Natural killer cell treated with Interleukin-12 subunit alpha and Interleukin-12 subunit beta and Interleukin-15 and Interleukin-18, amount 100 ng/mL, for 72 hours (primary cell): ENCODE measurements at regions not wholly inside any gene's neighbourhood (a gene's known extent, or its start where the extent isn't known, plus 50 kb on each side); places are given as distances from the start of the nearest gene placed in this dataset.

Source experiments
- ATAC-seq, 2 donors: fragments of 150-1000 bp; cut with Tn5 transposase in 1 of 2; sonication (Bioruptor Pico), chemical (Tn5 transposase) in 1 of 2; 2 replicates each; pipeline ENCODE4 v1.10.0; 2021
- DNase-seq: peaks from one replicate; pipeline ENCODE4 v3.0.0; 2022; ENCODE audit warnings: low spot score
- H3K27ac Mint-ChIP-seq, 2 donors: 1 replicate in 1 of 2; 2 replicates in 1 of 2; pipeline ENCODE4 v1.8.0; 2022; ENCODE audit warnings: mixed read lengths in 2 of 2, mild to moderate bottlenecking in 1 of 2, moderate library complexity in 1 of 2
- H3K27me3 Mint-ChIP-seq, 2 donors: 1 replicate in 1 of 2; 2 replicates in 1 of 2; pipeline ENCODE4 v1.8.0; 2022; ENCODE audit warnings: mixed read lengths in 2 of 2
- H3K36me3 Mint-ChIP-seq: one replicate; pipeline ENCODE4 v1.8.0; 2022; ENCODE audit warnings: mixed read lengths
- H3K4me1 Mint-ChIP-seq, 2 donors: 1 replicate in 1 of 2; 2 replicates in 1 of 2; pipeline ENCODE4 v1.8.0; 2022; ENCODE audit warnings: low read depth in 2 of 2, mixed read lengths in 2 of 2, mild to moderate bottlenecking in 1 of 2
- H3K4me3 Mint-ChIP-seq: one replicate; pipeline ENCODE4 v1.8.0; 2022; ENCODE audit warnings: mixed read lengths
- H3K9me3 Mint-ChIP-seq: 2 replicates; pipeline ENCODE4 v1.8.0; 2022; ENCODE audit warnings: mixed read lengths

DNA sequence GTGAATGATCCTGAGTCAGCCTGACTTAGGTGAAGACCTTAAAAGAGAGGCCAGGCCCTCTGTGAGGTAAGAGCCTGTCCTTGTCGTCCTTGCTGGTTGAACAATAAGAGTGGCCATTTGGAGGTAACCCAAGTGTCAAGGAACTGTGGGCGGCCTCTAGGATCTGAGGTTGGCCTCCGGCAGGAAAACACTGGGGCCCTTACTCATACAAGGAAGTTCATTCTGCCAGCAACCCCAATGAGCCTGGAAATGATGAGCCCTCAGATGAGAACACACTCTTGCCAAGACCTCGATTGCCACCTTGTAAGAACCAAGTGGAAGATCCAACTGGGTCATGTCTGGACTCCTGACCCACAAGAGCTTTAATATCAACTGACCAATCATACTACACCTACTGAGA, 95.5 kb upstream of the LRATD1 start:
- no peak for DNase-seq
- peaks cover 19% of the 10 kb centered on the region for H3K9me3 Mint-ChIP-seq
- no peak for ATAC-seq
- H3K4me1 Mint-ChIP-seq, result no peaks in the 10 kb centered on the region
- H3K27ac Mint-ChIP-seq, result no peak overlapping the region
- no peaks in the 10 kb centered on the region for H3K27me3 Mint-ChIP-seq
- H3K4me3 Mint-ChIP-seq, result no peak overlapping the region
- peaks cover 4% of the 10 kb centered on the region for H3K36me3 Mint-ChIP-seq

DNA sequence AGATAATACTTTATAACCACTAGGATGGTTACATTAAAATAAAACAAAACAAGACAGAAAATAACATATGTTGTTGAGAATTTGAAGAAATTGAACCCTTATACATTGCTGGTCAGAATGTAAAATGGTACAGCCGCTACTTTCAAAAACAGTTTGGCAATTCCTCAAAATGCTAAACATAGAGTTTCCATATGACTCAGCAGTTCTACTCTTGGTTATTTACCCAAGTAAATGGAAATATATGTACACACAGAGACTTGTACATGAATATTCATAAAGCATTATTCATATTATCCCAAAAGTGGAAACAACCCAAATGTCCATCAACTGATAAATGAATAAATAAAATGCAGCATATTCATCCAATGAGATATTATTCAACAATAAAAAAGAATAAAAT, 92.5 kb upstream of the LRATD1 start:
- peaks cover 20% of the 10 kb centered on the region for H3K9me3 Mint-ChIP-seq
- no peak overlapping the region for H3K4me3 Mint-ChIP-seq
- no peaks in the 10 kb centered on the region for H3K27me3 Mint-ChIP-seq
- H3K4me1 Mint-ChIP-seq, result no peaks in the 10 kb centered on the region
- no peak overlapping the region for H3K27ac Mint-ChIP-seq
- no peak for DNase-seq
- peaks cover 4% of the 10 kb centered on the region for H3K36me3 Mint-ChIP-seq
- no peak for ATAC-seq

DNA sequence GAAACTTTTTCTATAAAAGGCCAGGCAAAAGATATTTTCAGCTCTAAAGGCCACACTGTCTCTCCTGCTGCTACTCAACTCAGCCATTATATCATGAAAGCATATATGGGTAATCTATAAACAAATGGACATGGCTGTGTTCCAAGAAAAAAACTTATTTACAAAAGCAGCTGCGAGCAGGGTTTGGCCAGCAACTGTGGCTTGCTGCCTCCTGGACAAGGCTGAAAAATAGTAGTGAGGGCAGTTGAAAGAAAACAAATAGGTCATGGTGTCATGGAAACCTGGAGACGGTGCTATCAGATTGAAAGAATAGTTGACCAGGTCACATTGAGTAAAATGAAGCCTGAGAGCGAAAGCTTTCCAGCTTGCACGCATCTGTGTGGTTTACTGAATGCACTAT, 89.2 kb upstream of the LRATD1 start:
- no peak overlapping the region for H3K27ac Mint-ChIP-seq
- no peak overlapping the region for H3K4me3 Mint-ChIP-seq
- peaks cover 22% of the 10 kb centered on the region for H3K9me3 Mint-ChIP-seq
- ATAC-seq (no peak), DNase-seq (no peak)
- no peaks in the 10 kb centered on the region for H3K36me3 Mint-ChIP-seq
- no peaks in the 10 kb centered on the region for H3K4me1 Mint-ChIP-seq
- no peaks in the 10 kb centered on the region for H3K27me3 Mint-ChIP-seq

DNA sequence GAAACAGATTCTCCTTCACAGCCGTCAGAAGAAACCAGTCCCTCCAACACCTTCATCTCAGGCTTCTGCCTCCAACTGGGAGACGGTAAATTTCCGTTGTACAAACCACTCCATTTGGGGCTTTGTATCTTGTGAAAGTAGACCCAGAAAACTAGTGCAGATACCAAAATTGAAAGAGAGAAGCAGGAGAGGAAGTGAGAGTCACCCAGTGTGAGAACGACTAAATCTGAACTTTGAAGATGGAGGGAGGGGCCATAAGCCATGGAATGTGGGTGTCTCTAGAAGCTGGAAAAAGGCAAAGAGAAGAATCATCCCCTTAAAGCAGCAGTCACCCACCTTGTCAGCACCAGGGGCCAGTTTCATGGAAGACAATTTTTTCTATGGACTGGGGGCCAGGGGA, 88.3 kb upstream of the LRATD1 start:
- peaks cover 24% of the 10 kb centered on the region for H3K9me3 Mint-ChIP-seq
- ATAC-seq, result no peak
- no peak for DNase-seq
- H3K4me3 Mint-ChIP-seq, result no peak overlapping the region
- no peak overlapping the region for H3K27ac Mint-ChIP-seq
- H3K27me3 Mint-ChIP-seq, result no peaks in the 10 kb centered on the region
- H3K4me1 Mint-ChIP-seq, result no peaks in the 10 kb centered on the region
- H3K36me3 Mint-ChIP-seq, result no peaks in the 10 kb centered on the region

DNA sequence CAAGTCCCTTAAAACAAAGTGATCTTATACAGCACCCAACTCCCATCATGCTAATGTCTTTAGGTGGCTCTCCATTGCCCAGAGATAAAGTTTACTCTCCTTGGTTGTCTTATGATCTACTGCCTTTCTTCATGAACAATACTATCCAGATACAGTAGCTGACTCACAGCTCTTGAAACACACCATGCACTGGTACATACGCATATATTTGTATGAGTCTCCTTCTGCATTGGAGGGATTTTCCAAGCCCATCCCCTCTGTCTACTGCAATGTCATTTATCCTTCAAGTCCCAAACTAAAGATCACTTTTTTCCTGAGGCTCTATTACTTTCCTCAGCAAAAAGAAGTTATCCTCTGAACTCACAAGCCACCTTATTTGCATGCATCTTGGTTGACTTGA, 84.7 kb upstream of the LRATD1 start:
- H3K27ac Mint-ChIP-seq, result no peak overlapping the region
- no peaks in the 10 kb centered on the region for H3K4me1 Mint-ChIP-seq
- H3K36me3 Mint-ChIP-seq, result no peaks in the 10 kb centered on the region
- DNase-seq (no peak), ATAC-seq (no peak)
- H3K4me3 Mint-ChIP-seq, result no peak overlapping the region
- H3K27me3 Mint-ChIP-seq, result no peaks in the 10 kb centered on the region
- peaks cover 18% of the 10 kb centered on the region for H3K9me3 Mint-ChIP-seq

DNA sequence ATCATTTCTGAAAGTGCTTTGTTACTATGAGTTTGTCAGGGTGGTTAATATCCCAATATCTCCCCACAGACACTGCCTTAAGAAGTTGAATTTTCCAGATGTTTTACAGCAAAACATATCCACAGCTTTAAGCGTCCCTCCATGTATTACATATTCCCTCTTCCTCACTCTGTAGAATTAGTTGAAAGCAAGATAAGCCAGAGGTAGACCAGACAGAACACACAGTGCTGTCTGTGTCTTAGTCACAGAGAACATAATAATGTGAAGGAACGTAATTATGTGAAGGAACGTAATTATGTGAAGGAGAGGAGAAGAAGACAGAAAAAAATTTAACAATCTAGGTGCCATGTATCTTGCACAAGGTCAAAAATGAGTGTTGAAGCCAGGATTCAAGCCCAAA, 81.9 kb upstream of the LRATD1 start:
- DNase-seq, result no peak
- H3K27ac Mint-ChIP-seq, result no peak overlapping the region
- peaks cover 13% of the 10 kb centered on the region for H3K9me3 Mint-ChIP-seq
- no peaks in the 10 kb centered on the region for H3K36me3 Mint-ChIP-seq
- no peaks in the 10 kb centered on the region for H3K4me1 Mint-ChIP-seq
- ATAC-seq, result no peak
- H3K27me3 Mint-ChIP-seq, result no peaks in the 10 kb centered on the region
- no peak overlapping the region for H3K4me3 Mint-ChIP-seq

DNA sequence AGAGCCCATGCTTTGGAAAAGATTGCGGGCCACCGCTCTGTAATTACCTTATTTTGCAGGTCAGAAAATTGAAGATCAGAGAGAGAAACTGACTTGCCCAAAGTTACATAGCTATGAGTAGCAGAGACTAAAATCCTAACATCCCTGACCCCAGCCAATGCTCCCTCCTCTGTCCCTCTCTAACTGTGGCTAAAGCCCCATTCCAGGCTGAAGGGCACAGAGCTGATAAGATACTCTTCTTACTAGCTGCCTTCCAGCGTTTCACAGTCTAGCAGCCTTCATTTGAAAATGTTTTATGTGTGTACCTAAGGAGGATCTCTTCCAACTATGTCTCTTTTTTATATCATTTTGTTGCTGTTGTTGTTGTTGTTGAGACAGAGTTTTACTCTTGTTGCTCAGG, 81.4 kb upstream of the LRATD1 start:
- H3K9me3 Mint-ChIP-seq, result peaks cover 15% of the 10 kb centered on the region
- ATAC-seq, result no peak

DNA sequence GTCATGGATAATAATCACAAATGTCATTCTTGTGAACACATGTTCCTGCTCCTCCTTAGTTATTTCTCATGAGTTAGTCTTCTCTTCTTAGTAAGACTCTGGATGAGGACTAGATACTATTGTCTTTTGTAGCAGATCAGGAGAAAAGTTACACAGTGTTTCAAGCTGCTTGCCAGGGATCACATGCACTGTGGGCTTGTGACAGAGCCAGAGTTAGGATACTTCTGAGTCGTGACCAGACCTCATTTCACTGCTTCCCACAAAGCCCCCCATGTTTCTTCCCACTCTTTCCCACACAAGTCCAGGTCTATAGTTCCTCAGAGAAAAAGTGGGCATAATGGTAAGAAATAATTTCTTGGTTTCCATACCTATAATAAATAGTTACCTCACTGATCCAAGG, 80.2 kb upstream of the LRATD1 start:
- H3K4me1 Mint-ChIP-seq, result no peaks in the 10 kb centered on the region
- ATAC-seq (no peak), DNase-seq (no peak)
- H3K4me3 Mint-ChIP-seq, result no peak overlapping the region
- H3K36me3 Mint-ChIP-seq, result no peaks in the 10 kb centered on the region
- no peaks in the 10 kb centered on the region for H3K27me3 Mint-ChIP-seq
- no peak overlapping the region for H3K27ac Mint-ChIP-seq
- peaks cover 17% of the 10 kb centered on the region for H3K9me3 Mint-ChIP-seq

More for the DNA sequence above, 81.4 kb upstream of the LRATD1 start:
- Mint-ChIP-seq H3K36me3 (no peaks in the 10 kb centered on the region), H3K27me3 (no peaks in the 10 kb centered on the region), H3K4me3 (no peak overlapping the region), H3K27ac (no peak overlapping the region), H3K4me1 (no peaks in the 10 kb centered on the region)
- DNase-seq, result no peak

DNA sequence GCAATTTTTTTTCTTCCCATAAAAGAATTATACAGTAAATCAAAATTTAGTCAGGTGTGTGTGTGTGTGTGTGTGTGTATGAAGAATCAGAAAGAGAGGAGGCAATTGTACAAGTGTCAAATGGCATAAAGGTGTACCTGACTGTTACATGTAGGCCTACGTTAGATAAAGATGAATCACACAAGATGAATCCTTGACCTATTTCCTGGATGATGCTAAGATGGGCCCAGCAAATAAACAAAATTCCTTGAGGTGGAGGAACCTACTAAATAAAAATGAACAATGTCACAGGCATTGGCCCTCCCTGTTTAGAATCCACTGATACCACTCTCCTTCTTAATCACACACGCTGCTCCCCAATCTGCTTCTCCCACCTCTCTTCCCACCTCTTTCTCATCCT, 79.7 kb upstream of the LRATD1 start:
- DNase-seq (no peak), ATAC-seq (no peak)
- Mint-ChIP-seq H3K36me3 (no peaks in the 10 kb centered on the region), H3K27me3 (no peaks in the 10 kb centered on the region), H3K27ac (no peak overlapping the region), H3K4me1 (no peaks in the 10 kb centered on the region), H3K9me3 (peaks cover 16% of the 10 kb centered on the region), H3K4me3 (no peak overlapping the region)

DNA sequence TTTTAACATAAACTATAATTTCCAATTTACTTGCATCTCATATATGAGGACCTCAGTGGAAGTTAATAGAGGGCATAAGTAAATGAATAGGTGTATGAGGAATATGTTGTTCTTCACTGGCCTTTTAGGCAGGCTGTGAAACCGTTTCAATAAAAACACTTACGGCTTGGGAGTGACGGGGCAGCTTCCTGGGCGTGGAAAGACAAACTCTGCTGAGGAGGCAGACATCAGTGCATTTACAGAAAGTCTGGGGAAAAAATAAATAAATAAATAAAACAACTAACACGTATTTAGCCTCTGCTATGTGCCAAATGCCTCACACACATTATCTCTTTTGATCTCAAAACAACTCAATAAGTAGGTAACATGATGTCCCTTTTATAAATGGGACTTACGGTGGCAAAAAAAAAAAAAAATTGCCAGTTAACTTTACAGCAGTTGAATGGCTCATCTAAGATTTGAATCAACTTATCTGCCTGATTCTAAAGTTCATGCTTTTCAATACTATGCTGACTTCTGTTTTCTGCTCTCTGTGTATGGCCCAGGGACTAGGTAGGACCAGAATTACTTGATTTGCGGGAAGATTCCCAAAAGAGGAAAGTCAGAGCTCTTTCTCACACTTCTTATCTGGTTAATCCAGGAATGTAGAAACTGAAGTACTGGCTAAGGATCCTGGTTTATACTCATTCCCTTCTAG, 77.5 kb upstream of the LRATD1 start:
- H3K27ac Mint-ChIP-seq, result no peak overlapping the region
- no peak for DNase-seq
- H3K9me3 Mint-ChIP-seq, result peaks cover 9% of the 10 kb centered on the region
- no peak for ATAC-seq
- H3K4me1 Mint-ChIP-seq, result no peaks in the 10 kb centered on the region
- H3K4me3 Mint-ChIP-seq, result no peak overlapping the region
- H3K36me3 Mint-ChIP-seq, result no peaks in the 10 kb centered on the region
- no peaks in the 10 kb centered on the region for H3K27me3 Mint-ChIP-seq

DNA sequence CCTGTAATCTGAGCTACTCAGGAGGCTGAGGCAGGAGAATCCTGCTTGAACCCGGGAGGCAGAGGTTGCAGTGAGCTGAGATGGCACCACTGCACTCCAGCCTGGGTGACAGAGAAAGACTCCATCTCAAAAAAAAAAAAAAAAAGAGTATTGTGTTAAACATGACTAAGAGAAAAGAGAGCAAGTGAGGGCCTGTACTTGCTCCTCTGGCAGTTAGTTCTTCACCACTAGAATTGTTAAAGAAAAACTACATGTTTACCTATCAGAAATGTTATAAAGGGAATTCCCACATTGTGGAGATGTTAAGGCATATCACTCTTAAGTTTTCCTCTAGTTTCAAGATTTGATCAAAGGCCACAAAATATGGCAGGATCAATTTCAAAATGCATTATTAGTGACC, 75.4 kb upstream of the LRATD1 start:
- Mint-ChIP-seq H3K36me3 (no peaks in the 10 kb centered on the region), H3K9me3 (peaks cover 9% of the 10 kb centered on the region), H3K27me3 (no peaks in the 10 kb centered on the region), H3K4me1 (no peaks in the 10 kb centered on the region), H3K4me3 (no peak overlapping the region), H3K27ac (no peak overlapping the region)
- ATAC-seq, result no peak
- no peak for DNase-seq

DNA sequence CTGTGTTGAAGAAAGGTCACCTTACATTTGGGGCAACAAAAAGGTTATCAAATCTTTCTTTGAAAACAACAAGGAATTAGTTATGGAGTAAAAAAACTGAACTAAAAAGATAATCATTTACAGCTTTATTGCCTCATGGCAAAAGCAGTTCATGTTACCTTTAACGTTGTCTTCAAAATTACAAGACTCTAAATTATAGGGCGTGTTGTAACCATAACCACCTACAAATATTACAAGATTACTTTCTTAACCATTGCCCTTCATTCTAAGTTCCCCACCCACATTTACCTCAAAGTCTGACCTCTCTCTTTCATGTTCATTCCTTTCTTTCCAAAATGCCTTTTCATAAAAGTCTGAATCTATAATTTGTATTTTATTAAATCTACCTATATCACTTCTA, 74.6 kb upstream of the LRATD1 start:
- ATAC-seq (no peak), DNase-seq (no peak)
- H3K4me1 Mint-ChIP-seq, result no peaks in the 10 kb centered on the region
- H3K4me3 Mint-ChIP-seq, result no peak overlapping the region
- peaks cover 9% of the 10 kb centered on the region for H3K9me3 Mint-ChIP-seq
- H3K27me3 Mint-ChIP-seq, result no peaks in the 10 kb centered on the region
- H3K27ac Mint-ChIP-seq, result no peak overlapping the region
- no peaks in the 10 kb centered on the region for H3K36me3 Mint-ChIP-seq

DNA sequence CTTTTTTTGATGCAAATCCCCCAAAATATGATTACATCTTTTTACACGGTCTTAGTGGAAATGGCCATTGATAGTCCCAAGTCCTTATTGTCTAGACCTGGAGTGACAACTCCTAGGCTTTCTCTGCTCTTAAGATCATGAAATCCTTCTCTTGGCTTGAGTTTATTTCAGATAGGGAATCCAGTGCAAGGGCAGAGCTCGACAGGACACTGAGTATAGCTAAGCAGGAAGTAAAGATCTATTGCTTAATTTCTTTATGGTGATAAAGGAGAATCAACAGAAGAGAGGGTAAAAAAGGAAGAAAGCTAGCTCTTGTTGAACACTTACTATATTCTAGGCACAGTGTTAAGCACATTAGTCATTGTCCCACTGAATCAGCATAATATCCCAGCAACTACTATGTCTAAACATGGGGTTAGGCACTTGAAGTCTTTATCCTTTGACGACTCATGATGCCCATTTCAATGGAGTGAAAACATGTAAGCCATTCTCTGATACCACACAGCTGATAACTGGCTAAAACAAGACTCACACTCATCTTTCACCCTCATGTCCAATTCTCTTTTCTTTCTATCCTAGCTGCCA, 74.1 kb upstream of the LRATD1 start:
- H3K4me3 Mint-ChIP-seq, result no peak overlapping the region
- peaks cover 9% of the 10 kb centered on the region for H3K9me3 Mint-ChIP-seq
- no peaks in the 10 kb centered on the region for H3K36me3 Mint-ChIP-seq
- H3K27ac Mint-ChIP-seq, result no peak overlapping the region
- DNase-seq (no peak), ATAC-seq (no peak)
- H3K4me1 Mint-ChIP-seq, result no peaks in the 10 kb centered on the region
- no peaks in the 10 kb centered on the region for H3K27me3 Mint-ChIP-seq

DNA sequence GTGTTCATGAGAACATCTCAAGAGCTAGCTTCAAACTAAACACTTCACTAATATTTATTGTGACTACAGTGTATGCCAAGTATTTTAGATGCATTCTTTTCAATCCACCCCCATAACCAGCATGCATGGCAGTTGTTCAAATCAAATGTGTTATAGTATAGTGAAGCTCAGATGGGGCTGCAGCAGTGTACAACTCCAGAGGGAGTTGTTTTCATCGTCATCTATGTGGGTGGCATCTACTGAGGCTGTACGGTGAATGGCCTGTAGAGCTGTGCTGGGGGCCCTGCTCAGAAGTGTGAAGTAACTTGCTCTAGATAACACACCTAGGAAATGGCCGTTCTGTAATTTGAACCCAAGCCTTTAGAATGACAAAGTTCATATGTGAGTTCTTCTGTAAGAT, 71.8 kb upstream of the LRATD1 start:
- peaks cover 9% of the 10 kb centered on the region for H3K9me3 Mint-ChIP-seq
- no peaks in the 10 kb centered on the region for H3K27me3 Mint-ChIP-seq
- no peak overlapping the region for H3K4me3 Mint-ChIP-seq
- no peak for DNase-seq
- H3K36me3 Mint-ChIP-seq, result no peaks in the 10 kb centered on the region
- no peaks in the 10 kb centered on the region for H3K4me1 Mint-ChIP-seq
- H3K27ac Mint-ChIP-seq, result no peak overlapping the region
- no peak for ATAC-seq

DNA sequence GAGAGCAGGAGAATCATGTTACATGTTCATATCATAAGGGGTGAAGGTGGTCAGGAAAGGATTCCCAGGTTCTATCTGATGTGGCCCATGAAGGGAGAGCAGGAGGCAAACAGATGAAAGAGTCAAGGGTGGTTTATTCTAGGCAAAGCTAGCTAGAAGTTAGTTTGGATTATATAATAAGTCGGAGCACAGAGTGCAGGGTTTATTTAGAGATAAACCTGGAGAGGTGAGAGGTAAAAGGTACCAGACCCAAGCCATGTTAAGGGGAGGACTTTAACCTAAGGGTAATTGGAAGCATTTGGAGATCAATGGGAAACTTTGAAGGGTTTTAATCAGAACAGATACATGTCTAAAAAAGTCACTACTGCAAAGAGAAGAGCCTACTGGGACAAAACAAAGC, 69.2 kb upstream of the LRATD1 start:
- Mint-ChIP-seq H3K4me3 (no peak overlapping the region), H3K27me3 (no peaks in the 10 kb centered on the region), H3K27ac (no peak overlapping the region), H3K4me1 (no peaks in the 10 kb centered on the region), H3K36me3 (no peaks in the 10 kb centered on the region), H3K9me3 (peaks cover 7% of the 10 kb centered on the region)
- ATAC-seq, result no peak
- DNase-seq, result no peak
